K562 (cell line): ENCODE measurements at regions not wholly inside any gene's neighbourhood (a gene's known extent, or its start where the extent isn't known, plus 50 kb on each side); places are given as distances from the start of the nearest gene placed in this dataset.
A peak's percentile ranks its signal among the peaks of the same experiment; 100 is the strongest.

Experiments
- FOSL1 ChIP-seq: fragments of 200-800 bp; sonication (Bioruptor generic); conservative IDR thresholded peaks from 2 replicates; pipeline ENCODE4 v1.6.1; 2016; ENCODE audit warnings: missing genetic modification characterization, missing compliant biosample characterization
- ZNF274 ChIP-seq: IDR thresholded peaks from 2 replicates; pipeline ENCODE4 v1.6.1; 2011; ENCODE audit warnings: low read depth, mild to moderate bottlenecking, low read length, moderate library complexity, borderline replicate concordance
- TF ChIP-seq, protein P1 (sequence below), 3 experiments: IDR thresholded peaks in 2 of 3; conservative IDR thresholded peaks in 1 of 3; 2 replicates each; pipeline ENCODE4 v1.5.1; 2011 to 2012; ENCODE audit warnings: low read length in 3 of 3, mild to moderate bottlenecking in 3 of 3, control low read depth in 2 of 3, improper control_type of control experiment in 1 of 3, inconsistent platforms in 1 of 3, low read depth in 1 of 3, mixed read lengths in 1 of 3, moderate library complexity in 1 of 3; ENCODE audit not compliant: insufficient read depth in 2 of 3
- TF ChIP-seq, protein P2 (sequence below): fragments of 250-450 bp; sonication (Bioruptor Pico); IDR thresholded peaks from 2 replicates; pipeline ENCODE4 v1.5.0; 2020; ENCODE audit warnings: mild to moderate bottlenecking, borderline replicate concordance

DNA sequence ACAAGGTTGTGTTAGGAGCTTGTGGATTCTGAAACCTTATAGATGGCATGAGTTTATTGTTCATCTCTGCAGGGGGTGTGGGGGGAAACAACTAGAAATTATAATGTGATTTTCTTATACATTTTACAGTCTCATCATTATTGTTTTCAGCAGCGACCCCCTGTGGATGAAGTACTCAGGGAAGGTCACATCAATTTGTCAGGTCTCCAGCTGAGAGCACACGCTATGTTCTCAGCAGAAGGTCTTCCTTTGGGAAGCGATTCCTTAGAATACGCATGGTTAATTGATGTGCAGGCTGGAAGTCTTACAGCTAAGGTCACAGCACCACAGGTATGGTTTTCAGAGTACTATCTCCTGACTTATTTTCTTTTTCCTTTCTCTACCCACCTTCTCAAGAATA lies 72.2 kb downstream of the BLTP1 start:
- TF ChIP-seq ZNF274 (no peak), FOSL1 (no peak)
- TF ChIP-seq, protein P1, sequence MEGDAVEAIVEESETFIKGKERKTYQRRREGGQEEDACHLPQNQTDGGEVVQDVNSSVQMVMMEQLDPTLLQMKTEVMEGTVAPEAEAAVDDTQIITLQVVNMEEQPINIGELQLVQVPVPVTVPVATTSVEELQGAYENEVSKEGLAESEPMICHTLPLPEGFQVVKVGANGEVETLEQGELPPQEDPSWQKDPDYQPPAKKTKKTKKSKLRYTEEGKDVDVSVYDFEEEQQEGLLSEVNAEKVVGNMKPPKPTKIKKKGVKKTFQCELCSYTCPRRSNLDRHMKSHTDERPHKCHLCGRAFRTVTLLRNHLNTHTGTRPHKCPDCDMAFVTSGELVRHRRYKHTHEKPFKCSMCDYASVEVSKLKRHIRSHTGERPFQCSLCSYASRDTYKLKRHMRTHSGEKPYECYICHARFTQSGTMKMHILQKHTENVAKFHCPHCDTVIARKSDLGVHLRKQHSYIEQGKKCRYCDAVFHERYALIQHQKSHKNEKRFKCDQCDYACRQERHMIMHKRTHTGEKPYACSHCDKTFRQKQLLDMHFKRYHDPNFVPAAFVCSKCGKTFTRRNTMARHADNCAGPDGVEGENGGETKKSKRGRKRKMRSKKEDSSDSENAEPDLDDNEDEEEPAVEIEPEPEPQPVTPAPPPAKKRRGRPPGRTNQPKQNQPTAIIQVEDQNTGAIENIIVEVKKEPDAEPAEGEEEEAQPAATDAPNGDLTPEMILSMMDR (IDR thresholded peaks at IDR 0.05 in 2 of 3, conservative IDR thresholded peaks at IDR 0.05 in 1 of 3; ENCODE audit: insufficient read depth in 2 of 3, low read depth in 1 of 3, low read length in 3 of 3) = peak; percentile 37 to 47 (median 46); a peak in 5 of 6 replicates
- TF ChIP-seq, protein P2, sequence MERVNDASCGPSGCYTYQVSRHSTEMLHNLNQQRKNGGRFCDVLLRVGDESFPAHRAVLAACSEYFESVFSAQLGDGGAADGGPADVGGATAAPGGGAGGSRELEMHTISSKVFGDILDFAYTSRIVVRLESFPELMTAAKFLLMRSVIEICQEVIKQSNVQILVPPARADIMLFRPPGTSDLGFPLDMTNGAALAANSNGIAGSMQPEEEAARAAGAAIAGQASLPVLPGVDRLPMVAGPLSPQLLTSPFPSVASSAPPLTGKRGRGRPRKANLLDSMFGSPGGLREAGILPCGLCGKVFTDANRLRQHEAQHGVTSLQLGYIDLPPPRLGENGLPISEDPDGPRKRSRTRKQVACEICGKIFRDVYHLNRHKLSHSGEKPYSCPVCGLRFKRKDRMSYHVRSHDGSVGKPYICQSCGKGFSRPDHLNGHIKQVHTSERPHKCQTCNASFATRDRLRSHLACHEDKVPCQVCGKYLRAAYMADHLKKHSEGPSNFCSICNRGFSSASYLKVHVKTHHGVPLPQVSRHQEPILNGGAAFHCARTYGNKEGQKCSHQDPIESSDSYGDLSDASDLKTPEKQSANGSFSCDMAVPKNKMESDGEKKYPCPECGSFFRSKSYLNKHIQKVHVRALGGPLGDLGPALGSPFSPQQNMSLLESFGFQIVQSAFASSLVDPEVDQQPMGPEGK (CRISPR knock-in tag) = no peak
